IMR-90 (cell line): ENCODE measurements at regions not wholly inside any gene's neighbourhood (a gene's known extent, or its start where the extent isn't known, plus 50 kb on each side); places are given as distances from the start of the nearest gene placed in this dataset.

Source experiments
- ATAC-seq: fragments of 200-7000 bp; cut with Tn5 transposase; 2 replicates; pipeline ENCODE4 v1.9.1; 2020; ENCODE audit warnings: low read depth, mild to moderate bottlenecking, moderate library complexity
- BruUV-seq: library from RNA; stranded (reverse); fragments of 400-500 nt; replicated peaks from 2 replicates; lab custom pipeline; 2021; lab: Mats Ljungman, UMichigan
- CTCF ChIA-PET: fragments of 300-600 bp; formaldehyde crosslinking; extraction: SDS; loops from one replicate; lab custom pipeline; 2021; ENCODE audit warnings: antibody characterized with exemption; lab: Yijun Ruan, JAX
- POLR2A ChIA-PET: fragments of 300-600 bp; sonication (Branson Sonifier 250); formaldehyde crosslinking; loops from one replicate; lab custom pipeline; 2022; ENCODE audit warnings: antibody characterized with exemption; ENCODE audit not compliant: unreplicated experiment; lab: Charles Lee
- DNase-seq: peaks from one replicate; pipeline ENCODE4 v3.0.0; 2013
- H2AFZ ChIP-seq: replicated peaks from 2 replicates; pipeline ENCODE3; 2013; ENCODE audit warnings: low read length, mild to moderate bottlenecking; ENCODE audit not compliant: poor library complexity
- H2AK5ac ChIP-seq: 2 replicates; pipeline ENCODE4 v1.6.1; 2013; ENCODE audit warnings: low read depth, low read length, inconsistent platforms
- H2AK9ac ChIP-seq: replicated peaks from 2 replicates; pipeline ENCODE3; 2013; ENCODE audit warnings: mild to moderate bottlenecking, low read depth, low read length, moderate library complexity; ENCODE audit not compliant: poor library complexity
- H2BK120ac ChIP-seq: 2 replicates; pipeline ENCODE4 v1.6.1; 2013; ENCODE audit warnings: low read depth, low read length, inconsistent platforms
- H2BK15ac ChIP-seq: 3 replicates; pipeline ENCODE4 v1.6.1; 2013; ENCODE audit warnings: low read depth, low read length, inconsistent platforms
- H2BK20ac ChIP-seq: 2 replicates; pipeline ENCODE4 v1.6.1; 2013; ENCODE audit warnings: low read depth, mild to moderate bottlenecking, inconsistent platforms, low read length, moderate library complexity
- H2BK5ac ChIP-seq: 2 replicates; pipeline ENCODE4 v1.6.1; 2013; ENCODE audit warnings: mild to moderate bottlenecking, low read depth, low read length, inconsistent platforms; ENCODE audit not compliant: poor library complexity, severe bottlenecking
- H3K14ac ChIP-seq: replicated peaks from 2 replicates; pipeline ENCODE4 v1.6.1; 2013; ENCODE audit warnings: low read depth, low read length, inconsistent platforms
- H3K18ac ChIP-seq: 2 replicates; pipeline ENCODE4 v1.6.1; 2013; ENCODE audit warnings: low read depth, low read length, control low read depth
- H3K23ac ChIP-seq: 2 replicates; pipeline ENCODE4 v1.6.1; 2013; ENCODE audit warnings: low read depth, low read length, inconsistent platforms
- H3K27ac ChIP-seq: 2 replicates; pipeline ENCODE4 v1.5.1; 2013; ENCODE audit warnings: mild to moderate bottlenecking, control low read depth, low read length; ENCODE audit not compliant: insufficient read depth
- H3K27me3 ChIP-seq: 2 replicates; pipeline ENCODE4 v1.6.1; 2013; ENCODE audit warnings: low read length; ENCODE audit not compliant: control insufficient read depth, insufficient read depth
- H3K36me3 ChIP-seq: 2 replicates; pipeline ENCODE4 v1.6.1; 2013; ENCODE audit warnings: low read length, mixed read lengths; ENCODE audit not compliant: control insufficient read depth, insufficient read depth
- H3K4ac ChIP-seq: 2 replicates; pipeline ENCODE4 v1.6.1; 2013; ENCODE audit warnings: low read depth, low read length, inconsistent platforms
- H3K4me1 ChIP-seq: 2 replicates; pipeline ENCODE4 v1.6.1; 2013; ENCODE audit warnings: low read length, mixed read lengths; ENCODE audit not compliant: control insufficient read depth, insufficient read depth
- H3K4me2 ChIP-seq: 2 replicates; pipeline ENCODE4 v1.6.1; 2013; ENCODE audit warnings: low read depth, mild to moderate bottlenecking, control low read depth, low read length, moderate library complexity
- H3K4me3 ChIP-seq: 2 replicates; pipeline ENCODE4 v1.5.1; 2013; ENCODE audit warnings: low read depth, mild to moderate bottlenecking, control low read depth, low read length, moderate library complexity; ENCODE audit not compliant: insufficient read depth
- H3K56ac ChIP-seq: 2 replicates; pipeline ENCODE4 v1.6.1; 2013; ENCODE audit warnings: low read length, inconsistent platforms; ENCODE audit not compliant: insufficient read depth; ENCODE audit errors: extremely low read depth
- H3K79me1 ChIP-seq, 2 experiments: 2 replicates each; pipeline ENCODE4 v1.6.1; 2013; ENCODE audit warnings: low read length in 2 of 2, inconsistent platforms in 1 of 2, low read depth in 1 of 2
- H3K9ac ChIP-seq: 2 replicates; pipeline ENCODE4 v1.6.1; 2013; ENCODE audit warnings: low read depth, low read length, control low read depth
- H3K9me1 ChIP-seq: 2 replicates; pipeline ENCODE4 v1.6.1; 2013; ENCODE audit warnings: low read length, inconsistent platforms; ENCODE audit not compliant: insufficient read depth
- H3K9me3 ChIP-seq: 2 replicates; pipeline ENCODE4 v1.6.1; 2013; ENCODE audit warnings: low read length; ENCODE audit not compliant: control insufficient read depth, insufficient read depth
- H4K20me1 ChIP-seq: 2 replicates; pipeline ENCODE4 v1.6.1; 2013; ENCODE audit warnings: low read length, inconsistent platforms; ENCODE audit not compliant: insufficient read depth
- H4K5ac ChIP-seq: 2 replicates; pipeline ENCODE4 v1.6.1; 2013; ENCODE audit warnings: mild to moderate bottlenecking, low read depth, low read length, control low read depth
- H4K8ac ChIP-seq, 2 experiments: 2 replicates each; pipeline ENCODE4 v1.6.1; 2013; ENCODE audit warnings: low read depth in 2 of 2, low read length in 2 of 2, control low read depth in 1 of 2, inconsistent platforms in 1 of 2
- H4K91ac ChIP-seq: 2 replicates; pipeline ENCODE4 v1.6.1; 2013; ENCODE audit warnings: low read depth, low read length, inconsistent platforms; ENCODE audit not compliant: insufficient read depth
- BHLHE40 ChIP-seq: fragments of 150-350 bp; IDR thresholded peaks from 2 replicates; pipeline ENCODE4 v1.6.1; 2016; ENCODE audit warnings: mild to moderate bottlenecking, low read depth, low read length
- CHD1 ChIP-seq: IDR thresholded peaks from 2 replicates; pipeline ENCODE4 v1.6.1; 2012; ENCODE audit warnings: low read depth, low read length, improper control_type of control experiment
- CTCF ChIP-seq: conservative IDR thresholded peaks from 2 replicates; pipeline ENCODE4 v1.5.1; 2012; ENCODE audit warnings: mild to moderate bottlenecking, low read depth, low read length, improper control_type of control experiment
- MXI1 ChIP-seq: IDR thresholded peaks from 2 replicates; pipeline ENCODE4 v1.6.1; 2012; ENCODE audit warnings: low read depth, mild to moderate bottlenecking, low read length, moderate library complexity, borderline replicate concordance
- NFE2L2 ChIP-seq: fragments of 150-350 bp; IDR thresholded peaks from 2 replicates; pipeline ENCODE4 v1.6.1; 2016; ENCODE audit warnings: low read depth, mild to moderate bottlenecking, low read length
- POLR2A ChIP-seq: IDR thresholded peaks from 2 replicates; pipeline ENCODE4 v1.6.1; 2012; ENCODE audit warnings: mild to moderate bottlenecking, low read depth, low read length
- RCOR1 ChIP-seq: IDR thresholded peaks from 2 replicates; pipeline ENCODE4 v1.6.1; 2012; ENCODE audit warnings: mild to moderate bottlenecking, low read length, improper control_type of control experiment; ENCODE audit not compliant: insufficient replicate concordance
- SMC3 ChIP-seq: fragments of 150-350 bp; IDR thresholded peaks from 2 replicates; pipeline ENCODE4 v1.6.1; 2016; ENCODE audit warnings: low read depth, mild to moderate bottlenecking, antibody characterized with exemption, low read length, moderate library complexity
- USF2 ChIP-seq: fragments of 150-350 bp; IDR thresholded peaks from 2 replicates; pipeline ENCODE4 v1.6.1; 2017; ENCODE audit warnings: mild to moderate bottlenecking, antibody characterized with exemption, low read length, low read depth
- WGBS, 2 experiments: methylation state at CpG; one replicate each; pipeline versions ENCODE4 v1.1.5 to v1.1.7; 2013; ENCODE audit warnings: missing lambda C conversion rate in 2 of 2; ENCODE audit not compliant: insufficient read length in 1 of 2; ENCODE audit errors: extremely low coverage in 2 of 2; 5-methylcytosine and 5-hydroxymethylcytosine counted together
- dilution Hi-C: fragments of 300-500 bp; cut with HindIII; formaldehyde crosslinking; loops from one replicate; pipeline ENCODE4 v1.14.3; 2018; ENCODE audit warnings: low sequenced_read_pairs; ENCODE audit not compliant: unreplicated experiment
- in situ Hi-C: fragments of 300-500 bp; cut with MboI; formaldehyde crosslinking; loops from 3 replicates; pipeline ENCODE4 v1.14.3; 2019; ENCODE audit warnings: low sequenced_read_pairs, inconsistent platforms, mixed read lengths
- intact Hi-C: fragments of 100-400 bp; cut with micrococcal nuclease; formaldehyde crosslinking; loops from 2 replicates; pipeline ENCODE4 v1.10.0; 2022

- H2AK5ac ChIP-seq = no peak overlapping the region
- dilution Hi-C loops = no loop called here
- H2BK20ac ChIP-seq = no peak overlapping the region
- no peak overlapping the region for H3K56ac ChIP-seq
- no peak overlapping the region for H2BK15ac ChIP-seq
- 0 out of 2 replicates have a peak, but pooled peaks cover 2% of the 10 kb centered on the region for H3K4me1 ChIP-seq
- no peak overlapping the region for H3K9ac ChIP-seq
- DNase-seq (peak; percentile 17), ATAC-seq (no peak)
- no peak for TF ChIP-seq USF2
- no peak for TF ChIP-seq POLR2A
- no peak for TF ChIP-seq CHD1
- TF ChIP-seq BHLHE40 = no peak
- TF ChIP-seq MXI1 = no peak
- TF ChIP-seq NFE2L2 = no peak
- no peak for TF ChIP-seq RCOR1
- TF ChIP-seq CTCF = no peak
- TF ChIP-seq SMC3 = no peak
- H3K18ac ChIP-seq = no peak overlapping the region; the same call in 1 of the 2 replicates
- no peak overlapping the region for H3K4ac ChIP-seq
- WGBS, 2 experiments = no CpG with 5 or more reads among the region's 1 CpG
- H3K23ac ChIP-seq = no peak overlapping the region
- H4K91ac ChIP-seq = no peak overlapping the region
- H3K9me1 ChIP-seq = no peaks in the 10 kb centered on the region
- H4K5ac ChIP-seq = no peak overlapping the region
- H4K20me1 ChIP-seq = no peaks in the 10 kb centered on the region
- H3K4me2 ChIP-seq = no peak overlapping the region
- no peaks in the 10 kb centered on the region for H3K36me3 ChIP-seq
- H3K27me3 ChIP-seq = no peaks in the 10 kb centered on the region
- H2AK9ac ChIP-seq = no peak overlapping the region
- H3K79me1 ChIP-seq = no peaks in the 10 kb centered on the region
- no peak overlapping the region for H4K8ac ChIP-seq
- POLR2A ChIA-PET = no interaction called here
- in situ Hi-C loops = no loop called here
- BruUV-seq = no TSS peak
- H2BK5ac ChIP-seq = no peak overlapping the region
- intact Hi-C loops = no loop called here
- H3K4me3 ChIP-seq = no peak overlapping the region
- no peak overlapping the region for H2AFZ ChIP-seq
- H3K9me3 ChIP-seq = no peaks in the 10 kb centered on the region
- H2BK120ac ChIP-seq = no peak overlapping the region
- H3K27ac ChIP-seq = no peak overlapping the region
- CTCF ChIA-PET = interaction anchor here (0.5 kb wide), 1 partner anchor 8 kb away, joined by 3 read pairs; no protein-coding TSS in a partner anchor
- no peak overlapping the region for H3K14ac ChIP-seq
These were observed 256.0 kb upstream of the LYPLAL1 start for GRCh38 chr1:218917656-218918055.
